Inflammatory macrophage treated with lipopolysaccharide for 1 hour (primary cell): ENCODE measurements at regions not wholly inside any gene's neighbourhood (a gene's known extent, or its start where the extent isn't known, plus 50 kb on each side); places are given as distances from the start of the nearest gene placed in this dataset.
A peak's percentile ranks its signal among the peaks of the same experiment; 100 is the strongest.
"Not testable (repeated sequence)": the region's sequence is repeated elsewhere in the genome, so short reads cannot be mapped to it uniquely, and the experiment has no call there.

Experiments used
- DNase-seq, 2 donors: peaks; one replicate each; pipeline ENCODE4 v3.0.0-alpha.2; 2020 to 2022

DNA sequence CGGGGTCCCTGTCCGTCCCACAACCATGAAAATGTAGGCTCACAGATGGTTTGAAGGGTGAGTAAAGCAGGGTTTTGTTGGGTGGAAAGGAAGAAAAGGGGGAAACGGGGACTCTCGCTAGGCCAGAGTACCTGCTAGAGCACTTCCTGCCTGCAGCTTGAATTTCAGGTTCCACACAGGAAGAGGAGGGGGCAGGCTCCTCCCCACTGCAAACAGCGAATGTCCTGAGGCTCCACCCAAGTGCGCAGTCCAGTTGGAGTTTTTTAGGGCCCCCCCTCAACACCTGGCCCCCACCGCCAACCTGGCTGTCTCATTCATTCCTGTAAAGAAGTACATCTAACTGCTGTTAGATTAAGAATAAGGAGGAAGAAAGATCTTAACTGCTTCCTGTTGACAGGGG, 414.7 kb downstream of the SH2D4B start:
- no peak for DNase-seq

DNA sequence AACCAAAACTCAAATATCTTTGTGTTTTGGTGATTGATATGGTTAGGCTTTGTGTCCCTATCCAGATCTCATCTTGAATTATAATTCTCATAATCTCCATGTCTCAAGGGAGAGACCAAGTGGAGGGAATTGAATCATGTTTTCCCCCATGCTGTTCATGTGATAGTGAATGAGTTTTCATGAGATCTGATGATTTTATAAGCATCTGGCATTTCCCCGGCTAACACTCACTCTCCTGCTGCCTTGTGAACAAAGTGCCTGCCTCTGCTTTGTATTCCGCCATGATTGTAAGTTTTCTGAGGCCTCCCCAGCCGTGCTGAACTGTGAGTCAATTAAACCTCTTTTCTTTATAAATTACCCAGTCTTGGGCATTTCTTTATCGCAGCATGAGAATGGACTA, 419.5 kb downstream of the SH2D4B start:
- no peak for DNase-seq

DNA sequence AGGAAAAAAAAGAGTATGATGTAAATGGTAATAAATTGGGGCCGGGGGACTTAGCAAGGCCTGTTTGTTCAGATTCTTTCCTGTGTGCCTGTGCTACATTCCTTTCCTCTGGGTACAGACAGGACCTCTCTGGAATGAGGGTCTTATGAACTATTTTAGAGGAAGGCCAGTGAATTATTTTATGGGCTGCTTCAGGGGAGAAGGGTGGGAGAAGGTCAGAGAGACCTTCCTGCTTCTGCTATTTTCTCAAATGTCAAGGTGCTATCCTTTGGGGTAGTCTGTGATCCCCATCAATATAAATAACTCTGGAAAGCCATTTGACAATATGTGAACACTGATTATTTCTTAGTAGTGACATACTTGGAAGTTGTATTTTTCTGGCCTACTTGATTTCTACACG, 426.5 kb downstream of the SH2D4B start:
- no peak for DNase-seq

DNA sequence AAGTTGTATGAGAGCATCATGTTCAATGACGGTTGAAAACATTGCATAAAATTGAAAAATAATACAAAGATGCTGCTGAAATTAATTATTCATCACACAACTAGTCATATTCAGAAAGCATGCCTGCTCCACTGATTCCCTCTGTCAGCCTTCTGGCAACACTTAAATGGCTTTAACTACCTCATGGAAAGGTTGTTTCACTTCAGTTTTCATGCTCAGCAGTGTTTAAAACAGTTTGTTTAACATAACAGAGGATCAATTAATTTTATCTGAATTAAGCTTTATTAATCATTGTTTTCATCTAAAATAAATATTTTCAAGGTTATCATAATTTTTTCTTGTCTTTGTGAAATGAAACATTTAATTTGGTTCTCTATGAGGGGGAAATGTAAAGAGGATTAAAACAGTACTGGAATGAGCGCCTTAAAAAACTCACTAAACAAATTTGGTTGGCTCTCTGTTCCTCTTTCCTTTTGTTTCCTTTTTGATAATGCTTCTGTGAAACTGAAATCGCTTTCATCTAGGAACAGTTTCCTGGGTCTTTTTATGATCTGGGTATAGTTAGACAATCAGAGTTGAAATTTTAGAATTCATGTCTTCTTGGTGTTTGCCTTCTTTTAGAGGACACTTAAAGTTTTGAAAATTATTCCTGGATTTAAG, 427.4 kb downstream of the SH2D4B start:
- no peak for DNase-seq

DNA sequence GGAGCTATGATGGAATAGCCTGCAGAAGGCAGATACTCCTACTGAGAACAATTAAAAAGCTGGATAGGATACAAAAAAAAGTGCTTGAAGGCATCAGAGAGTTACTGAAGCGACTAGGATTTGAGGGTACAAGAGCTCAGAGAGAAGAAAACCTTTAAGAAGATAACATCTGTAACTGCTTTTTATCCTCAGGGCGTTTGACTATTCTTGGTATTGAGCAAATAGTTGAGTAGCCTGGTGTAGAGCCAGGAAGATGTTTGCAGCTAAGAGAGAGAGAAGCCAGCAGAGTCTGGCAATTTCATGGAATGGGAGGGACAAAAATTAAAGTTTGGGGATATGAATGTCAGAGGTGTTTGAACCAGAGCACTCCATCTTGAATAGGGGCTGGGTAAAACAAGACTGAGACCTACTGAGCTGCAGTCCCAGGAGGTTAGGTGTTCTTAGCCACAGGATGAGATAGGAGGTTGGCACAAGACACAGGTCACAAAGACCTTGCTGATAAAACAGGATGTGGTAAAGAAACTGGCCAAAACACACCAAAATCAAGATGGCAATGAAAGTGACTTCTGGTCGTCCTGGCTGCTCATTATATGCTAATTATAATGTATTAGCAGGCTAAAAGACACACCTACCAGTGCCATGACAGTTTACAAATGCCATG, 428.8 kb downstream of the SH2D4B start:
- no peak for DNase-seq

DNA sequence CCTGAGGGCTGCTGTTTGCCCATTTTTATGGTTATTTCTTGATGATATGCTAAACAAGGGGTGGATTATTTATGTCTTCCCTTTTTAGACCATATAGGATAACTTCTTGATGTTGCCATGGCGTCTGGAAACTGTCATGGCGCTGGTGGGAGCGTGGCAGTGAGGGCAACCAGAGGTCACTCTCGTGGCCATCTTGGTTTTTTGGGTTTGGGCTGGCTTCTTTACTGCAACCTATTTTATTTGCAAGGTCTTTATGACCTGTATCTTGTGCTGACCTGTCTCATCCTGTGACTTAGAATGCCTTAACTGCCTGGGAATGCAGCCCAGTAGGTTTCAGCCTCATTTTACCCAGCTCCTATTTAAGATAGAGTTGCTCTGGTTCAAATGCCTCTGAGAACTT, 429.7 kb downstream of the SH2D4B start:
- DNase-seq = not testable (repeated sequence)

DNA sequence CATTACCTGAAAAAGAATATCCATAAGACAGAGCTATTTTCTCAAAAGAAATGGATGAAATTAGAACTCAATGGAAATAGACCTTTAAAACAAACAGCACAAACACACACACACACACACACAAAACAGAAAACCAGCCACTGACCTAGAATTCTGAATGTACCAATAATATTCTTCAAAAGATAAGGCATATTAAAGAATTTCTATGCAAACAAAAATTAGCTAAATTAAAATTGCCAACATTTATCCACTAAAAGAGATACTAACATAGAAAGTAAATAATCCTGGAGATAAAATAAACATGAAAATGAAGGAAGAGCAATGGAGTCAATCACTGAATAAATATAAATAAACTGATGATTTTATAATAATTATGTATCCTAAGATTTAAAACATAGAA, 431.2 kb downstream of the SH2D4B start:
- DNase-seq = no peak

DNA sequence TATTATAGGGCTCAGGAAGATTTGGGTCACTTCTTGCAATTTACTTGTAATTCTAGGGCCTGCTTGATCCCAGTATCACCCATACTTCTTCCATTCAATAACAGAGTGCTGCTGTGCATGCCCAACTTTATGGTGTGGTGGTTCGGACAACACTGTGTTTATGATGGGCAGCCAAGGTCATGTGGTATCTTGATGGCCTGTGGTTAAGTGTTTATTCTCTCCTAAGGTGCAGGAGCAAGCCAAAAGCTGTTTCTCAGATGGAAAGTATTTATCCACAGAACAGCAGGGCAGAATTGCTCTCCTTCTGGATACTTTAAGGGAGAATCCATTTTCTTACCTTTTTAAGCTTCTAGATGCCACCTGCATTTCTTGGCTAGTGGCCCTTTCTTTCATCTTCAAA, 433.8 kb downstream of the SH2D4B start:
- no peak for DNase-seq

DNA sequence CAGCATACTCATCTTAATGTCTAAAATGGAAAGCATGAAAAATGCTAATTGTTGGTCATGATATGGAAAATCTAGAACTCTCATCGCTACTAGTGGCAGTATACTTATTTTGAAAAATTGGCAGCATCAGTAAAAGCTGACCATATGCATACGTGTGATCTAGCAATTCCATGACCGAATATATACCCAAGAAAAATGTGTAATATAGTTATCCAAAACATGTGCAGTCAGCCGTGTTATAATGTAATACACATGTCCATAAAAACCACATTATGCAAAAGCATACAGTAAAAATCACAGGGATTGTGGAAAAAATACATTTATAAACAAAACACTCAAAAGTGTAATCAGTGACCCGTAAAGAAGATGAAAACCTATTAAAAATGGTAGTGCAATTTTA, 439.0 kb downstream of the SH2D4B start:
- no peak for DNase-seq

DNA sequence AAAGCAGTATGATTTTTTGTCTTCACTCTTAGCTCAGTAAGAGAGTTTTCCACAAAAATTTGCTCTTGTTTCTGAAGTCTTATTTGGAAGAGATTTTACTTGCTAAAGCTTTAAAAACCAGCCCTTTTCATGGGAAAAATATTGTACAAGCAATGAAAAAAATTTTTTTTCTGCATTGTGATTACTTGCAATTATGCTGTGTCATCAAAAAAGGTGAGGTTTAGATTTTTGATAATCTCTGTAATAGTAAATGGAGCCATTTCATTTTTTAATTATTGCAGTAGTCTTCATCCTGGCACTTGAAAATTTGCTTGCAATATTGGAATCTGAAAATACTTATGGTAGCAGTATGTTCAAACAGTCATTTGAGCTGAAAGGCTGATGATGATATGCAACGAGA, 447.4 kb downstream of the SH2D4B start:
- DNase-seq = no peak

DNA sequence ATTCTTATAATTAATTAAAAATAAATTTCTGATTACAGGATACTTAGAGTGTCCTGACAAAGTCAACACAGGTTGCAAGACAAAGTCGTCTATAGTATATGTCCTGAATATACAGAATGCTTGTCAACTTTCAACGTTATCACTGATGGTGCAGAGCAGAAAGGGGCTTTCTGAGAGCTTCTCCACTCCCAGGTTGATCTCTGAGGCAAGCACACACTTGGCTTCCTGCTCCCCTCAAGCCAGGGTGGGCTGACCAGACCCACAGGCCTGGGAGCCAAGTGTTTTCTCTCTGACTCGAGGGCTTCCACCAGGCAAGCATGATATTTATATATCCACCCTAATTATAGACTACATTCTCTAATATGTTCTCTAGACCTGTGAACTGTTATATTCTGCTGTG, 448.9 kb downstream of the SH2D4B start:
- DNase-seq = no peak

DNA sequence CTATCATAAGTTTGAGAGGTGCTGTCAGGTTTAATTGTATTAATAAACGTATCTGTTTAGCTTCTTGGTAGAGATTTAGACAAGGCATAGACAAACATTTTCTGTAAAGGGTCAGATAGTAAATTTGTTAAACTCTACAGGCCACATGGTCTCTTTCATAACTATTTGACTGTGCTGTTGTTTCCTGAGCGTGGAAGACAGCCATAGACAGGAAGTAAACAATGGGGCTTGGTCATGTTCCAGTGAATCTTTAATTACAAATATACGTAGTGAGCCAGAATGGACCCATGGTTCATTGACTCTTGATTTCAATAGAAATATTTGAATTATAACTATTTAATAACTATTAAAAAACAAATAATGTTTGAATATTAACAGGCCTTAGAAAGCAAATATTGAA, 451.1 kb downstream of the SH2D4B start:
- DNase-seq = no peak

DNA sequence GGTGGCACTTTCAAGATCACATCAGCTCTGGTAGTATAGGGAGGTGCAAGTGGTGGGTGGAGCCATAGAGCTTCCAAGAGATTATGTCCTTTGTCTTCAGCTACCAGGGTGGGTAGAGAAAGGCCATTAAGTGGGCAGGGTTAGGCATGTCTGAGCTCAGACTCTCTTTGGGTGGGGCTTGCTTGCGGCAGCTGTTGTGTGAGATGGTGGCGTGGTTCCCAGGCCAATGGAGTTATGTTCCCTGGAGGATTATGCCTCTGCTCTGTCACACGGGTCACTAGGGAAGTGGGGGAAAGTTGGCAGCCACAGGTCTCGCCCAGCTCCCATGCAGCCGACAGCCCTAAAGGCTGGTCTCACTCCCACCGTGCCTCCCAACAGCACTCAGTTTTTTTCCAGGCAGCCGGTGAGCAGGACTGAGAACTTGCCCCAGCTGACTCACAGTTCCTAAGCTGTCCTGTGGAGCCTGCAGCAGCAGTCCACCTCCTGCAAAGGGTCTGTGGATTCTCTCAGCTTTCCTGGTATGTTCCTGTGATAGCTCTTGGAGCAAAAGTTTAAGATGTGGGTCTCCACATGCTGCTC, 459.0 kb downstream of the SH2D4B start:
- DNase-seq = no peak

DNA sequence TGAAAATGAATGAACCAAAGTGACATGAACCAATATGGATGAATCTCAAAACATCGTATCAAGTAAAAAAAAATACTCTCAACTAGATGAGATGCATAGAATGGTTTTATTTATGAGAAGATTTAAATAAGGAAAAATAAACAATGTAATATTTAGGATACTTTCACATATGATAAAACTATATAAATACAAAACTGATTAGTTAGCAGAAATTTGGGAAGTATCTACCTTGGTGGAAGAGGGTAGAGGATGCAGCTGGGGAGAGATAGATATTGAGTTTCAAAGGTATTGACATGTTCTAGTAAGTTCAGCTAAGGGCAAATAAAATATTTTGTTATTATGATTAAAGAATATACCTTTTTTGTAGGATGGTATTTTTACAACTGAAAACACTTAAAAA, 463.1 kb downstream of the SH2D4B start:
- no peak for DNase-seq

DNA sequence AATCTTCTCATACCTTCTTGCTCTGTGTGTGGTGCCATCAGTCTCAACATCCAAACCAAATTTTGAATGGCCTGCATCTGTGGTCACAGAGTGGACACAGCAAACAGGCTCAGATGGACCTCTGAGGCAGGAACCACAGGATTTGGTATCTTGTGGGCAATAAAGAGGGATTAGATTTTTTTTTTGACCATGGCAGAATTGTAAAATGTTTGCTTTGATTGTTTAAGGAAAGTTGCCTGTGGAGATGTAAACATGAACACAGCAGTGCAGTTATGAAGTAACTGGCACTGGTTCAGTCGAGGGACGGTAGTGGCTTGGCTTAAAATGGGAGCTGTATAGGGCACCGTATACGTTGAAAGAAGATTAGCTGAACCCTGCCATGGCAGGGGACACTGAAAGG, 464.7 kb downstream of the SH2D4B start:
- no peak for DNase-seq

DNA sequence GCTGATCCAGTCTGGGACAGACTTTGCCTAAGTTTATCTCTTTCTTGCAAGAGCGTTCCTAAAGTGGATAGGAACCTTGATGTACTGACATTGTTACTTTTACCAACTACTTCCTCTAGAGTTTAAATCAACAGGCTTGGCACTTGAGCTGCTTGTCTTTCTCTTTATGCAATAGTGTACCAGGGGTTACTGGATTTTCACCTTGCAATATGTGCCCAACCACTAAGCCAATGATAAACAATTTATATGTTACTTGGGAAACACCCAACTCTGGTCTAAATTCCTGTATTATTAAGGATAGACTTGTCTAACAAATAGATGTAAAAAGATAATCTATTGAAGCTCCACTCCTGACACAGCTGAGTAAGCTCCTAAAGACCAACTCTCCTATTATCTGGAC, 470.2 kb downstream of the SH2D4B start:
- DNase-seq = no peak

DNA sequence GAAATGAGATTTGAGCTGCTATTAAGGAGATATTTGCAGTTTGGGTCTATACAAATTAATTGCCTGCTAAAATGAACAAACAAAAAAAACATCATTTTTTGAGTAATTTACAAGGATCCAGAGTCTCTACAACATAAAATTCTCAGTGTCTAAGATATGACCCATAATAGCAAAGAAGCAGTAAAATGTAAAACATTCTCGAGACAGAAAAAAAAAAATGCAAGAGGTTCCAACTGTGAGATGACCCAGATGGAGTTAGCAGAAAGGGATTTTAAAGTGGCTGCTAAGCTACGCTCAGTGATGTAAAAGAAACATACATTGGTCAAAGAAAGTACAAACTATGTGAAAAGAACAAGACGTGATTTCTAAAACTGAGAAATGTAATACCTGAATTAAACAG, 471.0 kb downstream of the SH2D4B start:
- DNase-seq = no peak

DNA sequence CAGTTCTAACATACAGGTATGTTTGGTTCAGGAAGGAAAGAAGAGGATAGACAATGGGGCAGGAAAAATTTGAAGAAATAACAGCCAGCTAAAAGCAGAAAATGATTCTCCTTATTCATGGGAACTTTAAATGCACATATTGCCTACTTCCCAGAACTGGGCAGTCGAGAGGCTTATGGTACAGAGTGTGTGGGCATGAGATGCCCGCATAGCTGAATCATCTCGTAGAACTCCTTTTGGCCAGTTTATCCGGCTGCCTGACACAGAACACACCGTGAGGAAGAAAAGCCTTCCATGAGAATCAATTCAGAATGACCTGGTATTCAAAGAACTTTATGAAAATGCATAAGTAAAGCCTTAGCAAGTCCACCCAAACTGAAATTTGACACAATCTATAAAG, 471.6 kb downstream of the SH2D4B start:
- DNase-seq = no peak

DNA sequence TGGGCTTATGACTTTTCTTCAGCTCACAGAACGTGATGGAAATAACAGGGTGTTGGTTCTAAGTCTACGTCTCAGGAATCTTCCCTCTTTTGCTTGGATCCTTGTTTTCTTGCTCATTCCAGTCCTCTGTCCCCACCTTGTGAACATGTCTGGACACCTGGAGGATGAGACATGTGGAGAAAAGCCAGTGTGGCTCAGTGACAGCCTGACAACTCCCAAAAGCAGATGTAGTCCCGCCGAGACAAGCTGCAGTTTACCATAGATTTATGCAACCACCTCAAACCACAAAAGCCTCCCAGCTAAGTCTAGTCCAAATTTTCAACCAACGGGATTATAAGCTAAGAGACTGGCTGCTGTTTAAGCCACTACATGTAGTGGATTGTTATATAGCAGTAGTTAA, 476.1 kb downstream of the SH2D4B start:
- DNase-seq = no peak

DNA sequence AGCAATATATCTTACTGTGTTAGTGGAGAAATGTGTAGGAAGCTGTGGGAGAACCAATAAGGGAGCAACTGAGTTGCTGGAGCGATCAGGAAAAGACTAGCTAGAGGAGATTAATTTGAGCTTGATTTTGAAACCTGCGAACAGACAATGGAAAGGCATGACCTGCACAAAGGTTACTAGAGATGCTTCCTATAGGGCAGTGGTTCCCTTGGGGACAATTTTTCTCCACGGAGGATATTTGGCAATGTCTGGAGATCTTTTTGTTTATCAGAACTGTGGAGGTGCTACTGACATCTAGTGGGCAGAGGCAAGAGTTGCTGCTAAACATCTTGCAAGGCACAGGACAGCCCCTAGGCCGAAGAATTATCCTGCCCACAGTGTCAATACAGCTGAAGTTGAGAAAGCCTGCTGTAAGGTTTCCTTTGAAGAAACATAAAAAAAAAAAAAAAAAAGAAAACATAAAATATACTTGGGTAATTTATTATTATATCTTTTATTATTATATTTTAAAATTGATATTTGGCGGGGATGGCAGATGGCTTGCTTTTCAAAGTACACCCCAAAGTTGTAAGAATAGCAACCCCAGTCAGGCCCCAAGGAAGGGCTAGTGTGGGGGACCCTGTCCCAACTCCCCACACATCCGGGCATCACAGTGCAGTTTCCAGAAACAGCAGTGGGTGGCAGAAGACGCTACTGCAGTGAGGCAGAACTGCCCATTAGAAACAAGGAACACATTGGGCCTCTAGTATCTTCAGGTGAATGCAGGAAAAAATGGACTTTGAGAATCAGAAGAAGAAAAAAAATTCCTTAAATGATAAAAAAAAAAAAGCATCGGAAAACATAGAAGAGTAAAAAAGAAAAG, 481.6 kb downstream of the SH2D4B start:
- DNase-seq = peak; percentile 38 to 44

DNA sequence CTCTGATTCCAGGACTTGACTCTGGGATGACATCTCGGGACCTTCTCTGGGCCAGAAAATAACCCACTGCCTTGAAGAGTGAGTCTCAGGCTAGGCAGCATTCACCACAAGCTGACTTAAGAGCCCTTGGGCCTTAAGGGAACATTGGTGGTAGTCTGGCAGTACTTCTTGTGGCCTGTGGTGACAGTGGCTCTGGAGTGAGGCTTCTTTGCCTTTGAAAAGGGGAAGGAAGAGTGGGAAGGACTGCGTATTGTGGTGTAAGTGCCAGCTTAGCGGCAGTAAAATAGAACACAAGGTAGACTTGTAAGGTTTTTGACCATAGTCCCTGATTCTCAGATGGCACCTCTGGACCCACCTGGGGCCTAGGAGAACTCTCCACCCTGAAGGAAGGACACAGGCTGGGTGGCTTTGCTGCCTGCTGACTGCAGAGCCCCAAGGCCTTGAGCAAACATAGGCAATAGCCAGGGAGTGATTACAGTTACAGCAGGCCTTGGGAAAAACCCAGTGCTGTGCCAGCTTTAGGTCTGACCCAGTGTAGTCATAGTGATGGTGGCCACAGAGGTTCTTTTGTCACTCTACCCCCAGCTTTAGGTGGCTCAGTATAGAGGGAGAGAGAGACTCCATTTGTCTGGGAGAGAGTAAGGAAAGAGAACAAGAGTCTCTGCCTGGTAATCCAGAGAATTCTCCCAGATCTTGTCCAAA, 483.9 kb downstream of the SH2D4B start:
- peak; percentile 22 to 29 for DNase-seq

DNA sequence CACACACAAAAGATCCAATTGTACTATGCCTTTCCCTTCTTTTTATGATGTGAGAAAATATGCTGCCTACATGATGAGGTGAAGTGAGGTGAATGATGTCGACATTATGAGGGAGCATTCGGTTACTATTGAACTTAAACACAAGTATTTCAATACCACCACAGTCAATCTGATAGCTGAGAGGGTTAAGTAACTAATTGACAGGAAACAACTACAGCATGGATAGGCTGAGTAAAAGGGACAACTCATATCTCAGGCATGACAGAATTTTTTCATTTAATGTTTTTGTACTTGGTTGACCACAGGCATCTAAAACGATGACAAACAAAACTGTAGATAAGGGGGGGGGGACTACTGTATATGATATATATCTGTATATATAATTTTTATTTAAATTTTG, 488.9 kb downstream of the SH2D4B start:
- no peak for DNase-seq

DNA sequence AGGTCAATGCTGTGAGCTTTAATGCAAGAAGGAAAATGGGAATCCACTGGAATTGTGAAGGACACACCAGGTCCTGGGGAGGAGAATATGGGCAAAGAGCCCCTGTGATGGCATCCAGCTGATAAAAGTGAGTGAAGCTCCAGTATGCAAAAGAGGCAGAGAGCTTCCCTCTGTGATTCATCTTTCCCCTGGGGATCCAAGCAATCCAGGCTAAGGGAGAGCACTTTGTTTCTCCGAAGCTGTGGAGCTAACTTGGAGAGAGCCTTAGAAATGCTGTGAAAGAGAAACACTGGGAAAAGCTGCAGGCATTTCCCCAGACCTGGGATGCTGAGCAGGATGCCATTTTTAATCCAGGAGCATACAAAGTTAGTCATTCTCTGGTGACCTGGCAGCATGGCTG, 489.5 kb downstream of the SH2D4B start:
- no peak for DNase-seq
